ENCODE measurements at regions not wholly inside any gene's neighbourhood (a gene's known extent, or its start where the extent isn't known, plus 50 kb on each side); places are given as distances from the start of the nearest gene placed in this dataset.

DNA sequence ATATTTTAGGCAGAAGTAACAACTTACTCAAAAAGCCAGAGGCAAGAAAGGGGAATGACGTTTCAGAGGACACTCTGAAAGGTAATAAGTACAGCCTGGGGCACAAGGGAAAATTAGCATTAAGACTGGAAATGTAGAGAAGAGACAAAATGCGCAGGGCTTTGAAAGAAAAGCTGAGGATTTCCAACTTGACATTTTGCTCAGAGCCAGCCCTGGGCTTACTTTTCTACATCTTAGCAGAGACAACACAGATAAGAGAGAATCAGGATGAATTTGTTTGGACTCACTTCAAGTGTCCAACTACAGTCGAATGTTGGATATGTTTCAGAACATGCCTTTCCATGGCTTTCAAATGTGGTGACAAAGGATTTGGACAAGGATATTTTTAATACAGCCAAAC is 808.9 kb upstream of the LUZP2 start:
- TF ChIP-seq, protein P1, sequence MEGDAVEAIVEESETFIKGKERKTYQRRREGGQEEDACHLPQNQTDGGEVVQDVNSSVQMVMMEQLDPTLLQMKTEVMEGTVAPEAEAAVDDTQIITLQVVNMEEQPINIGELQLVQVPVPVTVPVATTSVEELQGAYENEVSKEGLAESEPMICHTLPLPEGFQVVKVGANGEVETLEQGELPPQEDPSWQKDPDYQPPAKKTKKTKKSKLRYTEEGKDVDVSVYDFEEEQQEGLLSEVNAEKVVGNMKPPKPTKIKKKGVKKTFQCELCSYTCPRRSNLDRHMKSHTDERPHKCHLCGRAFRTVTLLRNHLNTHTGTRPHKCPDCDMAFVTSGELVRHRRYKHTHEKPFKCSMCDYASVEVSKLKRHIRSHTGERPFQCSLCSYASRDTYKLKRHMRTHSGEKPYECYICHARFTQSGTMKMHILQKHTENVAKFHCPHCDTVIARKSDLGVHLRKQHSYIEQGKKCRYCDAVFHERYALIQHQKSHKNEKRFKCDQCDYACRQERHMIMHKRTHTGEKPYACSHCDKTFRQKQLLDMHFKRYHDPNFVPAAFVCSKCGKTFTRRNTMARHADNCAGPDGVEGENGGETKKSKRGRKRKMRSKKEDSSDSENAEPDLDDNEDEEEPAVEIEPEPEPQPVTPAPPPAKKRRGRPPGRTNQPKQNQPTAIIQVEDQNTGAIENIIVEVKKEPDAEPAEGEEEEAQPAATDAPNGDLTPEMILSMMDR (IDR thresholded peaks at IDR 0.05; ENCODE audit: control insufficient read depth, insufficient read depth, low read depth, low read length, missing control alignments): no peak
- H3K4me3 ChIP-seq (ENCODE audit: control insufficient read depth, low read depth, low read length): no peak overlapping the region
- DNase-seq (ENCODE audit: low read depth): no peak

DNA sequence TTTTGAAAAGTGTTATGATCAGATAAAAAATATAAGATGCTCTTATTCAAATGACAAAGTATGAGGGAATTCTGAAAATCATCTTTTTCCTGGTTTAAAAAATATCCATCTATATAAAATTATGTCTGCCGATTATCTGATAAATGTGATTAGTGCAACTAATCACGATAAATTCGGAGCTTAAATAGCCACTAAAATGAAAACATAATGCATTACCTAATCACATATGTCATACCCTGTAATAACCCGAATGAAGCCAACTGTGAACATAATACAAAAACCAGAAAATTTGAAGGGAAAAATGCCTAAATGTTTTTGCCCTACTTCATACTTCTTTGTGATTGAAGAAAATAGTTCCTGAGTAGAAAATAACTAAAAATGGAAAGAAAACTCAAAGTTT is 808.4 kb upstream of the LUZP2 start:
- no peak overlapping the region for H3K4me3 ChIP-seq (ENCODE audit: control insufficient read depth, low read depth, low read length)
- no peak for DNase-seq (ENCODE audit: low read depth)
- TF ChIP-seq, protein P1 (IDR thresholded peaks at IDR 0.05; ENCODE audit: control insufficient read depth, insufficient read depth, low read depth, low read length, missing control alignments): no peak

DNA sequence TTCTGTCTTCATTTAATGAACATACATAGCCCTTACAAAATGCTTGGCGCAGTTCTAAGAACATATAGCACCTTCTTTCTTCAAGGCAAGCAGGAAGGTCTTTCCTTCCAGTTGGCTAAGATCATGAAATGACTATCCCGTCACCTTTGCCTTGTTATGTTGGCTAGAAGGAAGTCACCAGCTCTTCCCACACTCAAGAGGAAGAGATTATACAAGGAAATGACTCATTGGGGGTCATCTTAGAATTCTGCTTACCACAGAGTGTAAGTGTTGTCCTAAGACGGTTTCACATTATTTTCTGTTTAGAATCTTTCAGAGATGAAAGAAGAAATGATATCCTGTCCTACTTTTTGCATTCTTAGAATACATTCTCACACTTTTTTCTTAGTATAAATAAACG is 808.0 kb upstream of the LUZP2 start:
- H3K4me3 ChIP-seq (ENCODE audit: control insufficient read depth, low read depth, low read length): no peak overlapping the region
- no peak for DNase-seq (ENCODE audit: low read depth)
- TF ChIP-seq, protein P1 (IDR thresholded peaks at IDR 0.05; ENCODE audit: control insufficient read depth, insufficient read depth, low read depth, low read length, missing control alignments): no peak

DNA sequence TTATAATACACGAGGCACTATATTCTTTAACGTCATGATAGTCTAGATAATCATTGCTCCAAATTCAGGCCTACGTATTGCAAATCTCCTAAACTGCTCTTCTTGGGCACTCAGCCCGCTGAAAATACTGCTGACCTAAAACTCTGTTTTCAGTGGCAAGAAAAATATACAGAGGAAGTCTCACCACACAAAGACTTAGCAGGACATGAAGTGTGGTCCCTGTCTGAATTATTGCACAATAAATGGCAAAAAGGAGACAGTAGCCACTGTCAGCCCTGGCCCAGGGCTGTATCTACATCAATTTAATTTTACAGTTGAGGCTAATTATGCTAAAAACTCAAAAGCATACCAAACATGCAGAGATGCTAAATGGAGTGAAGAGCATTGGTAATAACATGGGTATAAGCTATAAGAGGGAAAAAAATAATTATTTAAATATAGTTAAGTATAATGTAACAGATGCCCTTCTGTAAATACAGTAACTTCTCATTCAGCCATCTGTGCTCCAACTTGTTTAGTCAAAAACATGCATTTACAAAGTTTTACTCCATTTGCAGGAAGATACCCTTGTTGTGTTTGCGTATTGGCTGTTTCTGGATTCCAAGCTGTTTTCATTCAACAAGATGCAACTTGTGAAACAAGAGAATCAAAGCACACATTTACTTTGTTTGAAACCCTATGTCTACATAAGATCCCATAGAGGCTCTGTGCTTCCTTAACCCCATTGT is 800.0 kb upstream of the LUZP2 start:
- no peak for DNase-seq (ENCODE audit: low read depth)
- TF ChIP-seq, protein P1 (IDR thresholded peaks at IDR 0.05; ENCODE audit: control insufficient read depth, insufficient read depth, low read depth, low read length, missing control alignments): no peak
- no peak overlapping the region for H3K4me3 ChIP-seq (ENCODE audit: control insufficient read depth, low read depth, low read length)

DNA sequence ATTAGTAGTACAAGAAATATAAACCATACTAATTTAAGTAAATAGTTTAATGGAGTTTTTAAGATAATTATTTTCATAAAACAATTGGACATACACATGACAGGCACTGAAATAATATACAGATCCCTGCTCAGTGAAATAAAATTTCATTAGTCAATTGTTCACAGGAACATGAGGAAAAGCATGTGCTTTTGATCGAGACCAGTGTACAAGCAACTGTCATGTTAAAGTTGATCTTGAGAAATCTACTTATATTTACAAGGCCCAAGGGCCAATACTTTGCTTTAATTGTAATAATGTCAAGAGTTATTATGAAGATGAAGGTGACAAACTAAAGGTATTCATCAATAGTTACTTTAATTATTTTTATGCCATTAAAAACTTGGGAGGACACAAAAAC is 792.7 kb upstream of the LUZP2 start:
- DNase-seq (ENCODE audit: low read depth): no peak
- no peak overlapping the region for H3K4me3 ChIP-seq (ENCODE audit: control insufficient read depth, low read depth, low read length)
- TF ChIP-seq, protein P1 (IDR thresholded peaks at IDR 0.05; ENCODE audit: control insufficient read depth, insufficient read depth, low read depth, low read length, missing control alignments): no peak

DNA sequence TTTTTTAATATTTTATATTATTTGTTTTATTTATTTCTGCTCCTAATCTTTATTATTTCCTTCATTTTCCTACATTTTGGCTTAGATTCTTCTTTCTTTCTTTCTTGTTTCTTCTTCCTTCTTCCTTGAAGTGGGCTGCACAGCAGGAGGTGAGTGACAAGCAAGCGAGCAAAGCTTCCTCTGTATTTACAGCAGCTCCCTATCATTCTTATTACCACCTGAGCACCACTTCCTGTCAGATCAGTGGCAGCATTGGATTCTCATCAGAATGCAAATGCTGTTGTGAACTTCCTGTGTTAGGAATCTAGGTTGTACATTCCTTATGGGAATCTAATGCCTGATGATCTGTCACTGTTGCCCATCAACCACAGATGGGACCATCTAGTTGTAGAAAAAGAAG is 784.9 kb upstream of the LUZP2 start:
- no peak overlapping the region for H3K4me3 ChIP-seq (ENCODE audit: control insufficient read depth, low read depth, low read length)
- no peak for DNase-seq (ENCODE audit: low read depth)
- TF ChIP-seq, protein P1 (IDR thresholded peaks at IDR 0.05; ENCODE audit: control insufficient read depth, insufficient read depth, low read depth, low read length, missing control alignments): no peak

All from AG09309 (cell line).